ENCODE measurements at regions not wholly inside any gene's neighbourhood (a gene's known extent, or its start where the extent isn't known, plus 50 kb on each side); places are given as distances from the start of the nearest gene placed in this dataset.

DNA sequence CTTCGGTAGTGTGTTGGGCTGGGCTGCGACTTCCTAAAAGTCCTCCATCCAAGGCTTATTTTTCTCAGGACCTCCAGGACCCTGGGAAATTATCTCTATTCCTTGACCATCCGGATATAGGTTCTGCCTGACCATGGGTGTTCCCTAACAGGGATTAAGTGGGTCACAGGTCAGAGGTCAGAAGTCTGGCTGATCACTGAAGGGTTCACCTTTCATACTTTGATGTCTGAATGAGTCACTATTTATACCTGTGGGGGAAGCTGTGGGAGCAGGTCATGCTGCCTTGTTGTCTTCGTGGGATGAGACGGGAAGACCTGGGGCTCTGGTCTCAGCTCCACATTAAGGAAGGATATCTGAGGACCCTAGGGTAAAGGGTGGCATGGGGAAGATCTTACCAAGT, 65.0 kb upstream of the ETV3 start:
- H3K36me3 Mint-ChIP-seq (ENCODE audit: low read depth, unreplicated experiment) = peaks cover 3% of the 10 kb centered on the region
- no peaks in the 10 kb centered on the region for H3K9me3 ChIP-seq (ENCODE audit: insufficient read depth, low read depth, low read length)
- H4K20me1 ChIP-seq (ENCODE audit: insufficient read depth, low read length) = no peaks in the 10 kb centered on the region
- no peak overlapping the region for H3K4me3 ChIP-seq (ENCODE audit: insufficient read depth, low read depth, low read length)
- H3K36me3 ChIP-seq (ENCODE audit: insufficient read depth, low read length) = no peaks in the 10 kb centered on the region
- H3K4me1 ChIP-seq (ENCODE audit: insufficient read depth, low read length) = no peaks in the 10 kb centered on the region
- no peaks in the 10 kb centered on the region for H3K4me1 Mint-ChIP-seq (ENCODE audit: low read depth, unreplicated experiment)
- TF ChIP-seq, protein P1, sequence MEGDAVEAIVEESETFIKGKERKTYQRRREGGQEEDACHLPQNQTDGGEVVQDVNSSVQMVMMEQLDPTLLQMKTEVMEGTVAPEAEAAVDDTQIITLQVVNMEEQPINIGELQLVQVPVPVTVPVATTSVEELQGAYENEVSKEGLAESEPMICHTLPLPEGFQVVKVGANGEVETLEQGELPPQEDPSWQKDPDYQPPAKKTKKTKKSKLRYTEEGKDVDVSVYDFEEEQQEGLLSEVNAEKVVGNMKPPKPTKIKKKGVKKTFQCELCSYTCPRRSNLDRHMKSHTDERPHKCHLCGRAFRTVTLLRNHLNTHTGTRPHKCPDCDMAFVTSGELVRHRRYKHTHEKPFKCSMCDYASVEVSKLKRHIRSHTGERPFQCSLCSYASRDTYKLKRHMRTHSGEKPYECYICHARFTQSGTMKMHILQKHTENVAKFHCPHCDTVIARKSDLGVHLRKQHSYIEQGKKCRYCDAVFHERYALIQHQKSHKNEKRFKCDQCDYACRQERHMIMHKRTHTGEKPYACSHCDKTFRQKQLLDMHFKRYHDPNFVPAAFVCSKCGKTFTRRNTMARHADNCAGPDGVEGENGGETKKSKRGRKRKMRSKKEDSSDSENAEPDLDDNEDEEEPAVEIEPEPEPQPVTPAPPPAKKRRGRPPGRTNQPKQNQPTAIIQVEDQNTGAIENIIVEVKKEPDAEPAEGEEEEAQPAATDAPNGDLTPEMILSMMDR (IDR thresholded peaks at IDR 0.05; ENCODE audit: insufficient read depth, low read depth, low read length) = no peak
- TF ChIP-seq EZH2 (IDR thresholded peaks at IDR 0.05; ENCODE audit: insufficient read depth, low read length) = no peak
- no peaks in the 10 kb centered on the region for H3K79me2 ChIP-seq (ENCODE audit: insufficient read depth, low read length)
- FAIRE-seq (no peak), DNase-seq (ENCODE audit: low read depth) (no peak)
- no peak overlapping the region for H3K27ac ChIP-seq (ENCODE audit: low read depth, low read length)
- H3K27me3 Mint-ChIP-seq (ENCODE audit: low read depth, unreplicated experiment) = peaks cover 13% of the 10 kb centered on the region
- H3K4me2 ChIP-seq (ENCODE audit: low read length) = no peak overlapping the region
- no peak overlapping the region for H3K4me3 Mint-ChIP-seq (ENCODE audit: unreplicated experiment)
- H3K9ac ChIP-seq (ENCODE audit: low read length) = no peak overlapping the region
- H3K9me3 Mint-ChIP-seq (ENCODE audit: unreplicated experiment) = no peaks in the 10 kb centered on the region
- H2AFZ ChIP-seq (ENCODE audit: low read depth, low read length) = no peak overlapping the region
- no peak overlapping the region for H3K27ac Mint-ChIP-seq (ENCODE audit: unreplicated experiment)
- H3K27me3 ChIP-seq (ENCODE audit: insufficient read depth, low read length) = no peaks in the 10 kb centered on the region

GRCh38 chr1:157202331-157202730, 64.1 kb upstream of the ETV3 start:
- Histone ChIP-seq H3K27me3 (ENCODE audit: insufficient read depth, low read length) (no peaks in the 10 kb centered on the region), H3K27ac (ENCODE audit: low read depth, low read length) (no peak overlapping the region), H2AFZ (ENCODE audit: low read depth, low read length) (no peak overlapping the region), H3K4me3 (ENCODE audit: insufficient read depth, low read depth, low read length) (no peak overlapping the region), H3K36me3 (ENCODE audit: insufficient read depth, low read length) (no peaks in the 10 kb centered on the region), H3K9me3 (ENCODE audit: insufficient read depth, low read depth, low read length) (no peaks in the 10 kb centered on the region), H4K20me1 (ENCODE audit: insufficient read depth, low read length) (no peaks in the 10 kb centered on the region), H3K4me2 (ENCODE audit: low read length) (no peak overlapping the region), H3K79me2 (ENCODE audit: insufficient read depth, low read length) (no peaks in the 10 kb centered on the region), H3K4me1 (ENCODE audit: insufficient read depth, low read length) (no peaks in the 10 kb centered on the region), H3K9ac (ENCODE audit: low read length) (no peak overlapping the region)
- H3K9me3 Mint-ChIP-seq (ENCODE audit: unreplicated experiment) = no peaks in the 10 kb centered on the region
- TF ChIP-seq, protein P1 (IDR thresholded peaks at IDR 0.05; ENCODE audit: insufficient read depth, low read depth, low read length) = no peak
- TF ChIP-seq EZH2 (IDR thresholded peaks at IDR 0.05; ENCODE audit: insufficient read depth, low read length) = no peak
- peaks cover 13% of the 10 kb centered on the region for H3K27me3 Mint-ChIP-seq (ENCODE audit: low read depth, unreplicated experiment)
- FAIRE-seq (no peak), DNase-seq (ENCODE audit: low read depth) (no peak)
- H3K4me1 Mint-ChIP-seq (ENCODE audit: low read depth, unreplicated experiment) = no peaks in the 10 kb centered on the region
- H3K36me3 Mint-ChIP-seq (ENCODE audit: low read depth, unreplicated experiment) = peaks cover 3% of the 10 kb centered on the region
- H3K4me3 Mint-ChIP-seq (ENCODE audit: unreplicated experiment) = no peak overlapping the region
- H3K27ac Mint-ChIP-seq (ENCODE audit: unreplicated experiment) = no peak overlapping the region

DNA sequence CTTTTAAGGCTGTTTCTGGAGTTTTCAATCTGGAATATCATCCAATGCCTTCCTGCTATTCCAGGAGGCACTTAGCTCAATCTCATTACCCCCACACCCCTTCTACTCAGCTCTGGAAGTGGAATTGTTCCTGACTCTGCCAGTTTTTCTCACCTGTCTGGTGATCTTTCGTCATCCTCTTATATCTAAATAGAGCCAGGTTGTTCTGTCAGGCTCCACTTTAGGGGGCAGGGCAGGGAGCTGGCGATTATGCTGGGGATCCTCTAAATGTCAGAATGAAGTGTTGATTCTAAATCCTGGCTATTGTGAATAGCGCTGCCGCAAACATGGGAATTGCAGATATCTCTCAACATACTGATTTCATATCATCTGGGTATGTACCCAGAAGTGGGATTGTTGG, 63.6 kb upstream of the ETV3 start:
- no peaks in the 10 kb centered on the region for H3K4me1 Mint-ChIP-seq (ENCODE audit: low read depth, unreplicated experiment)
- H3K27me3 ChIP-seq (ENCODE audit: insufficient read depth, low read length) = peaks cover under 1% of the 10 kb centered on the region
- H3K27ac Mint-ChIP-seq (ENCODE audit: unreplicated experiment) = no peak overlapping the region
- no peak overlapping the region for H3K4me2 ChIP-seq (ENCODE audit: low read length)
- H3K4me1 ChIP-seq (ENCODE audit: insufficient read depth, low read length) = no peaks in the 10 kb centered on the region
- peaks cover 3% of the 10 kb centered on the region for H3K36me3 Mint-ChIP-seq (ENCODE audit: low read depth, unreplicated experiment)
- no peaks in the 10 kb centered on the region for H3K9me3 ChIP-seq (ENCODE audit: insufficient read depth, low read depth, low read length)
- H3K9me3 Mint-ChIP-seq (ENCODE audit: unreplicated experiment) = no peaks in the 10 kb centered on the region
- no peak for TF ChIP-seq EZH2 (IDR thresholded peaks at IDR 0.05; ENCODE audit: insufficient read depth, low read length)
- TF ChIP-seq, protein P1 (IDR thresholded peaks at IDR 0.05; ENCODE audit: insufficient read depth, low read depth, low read length) = no peak
- no peak overlapping the region for H2AFZ ChIP-seq (ENCODE audit: low read depth, low read length)
- H3K79me2 ChIP-seq (ENCODE audit: insufficient read depth, low read length) = no peaks in the 10 kb centered on the region
- no peak overlapping the region for H3K4me3 ChIP-seq (ENCODE audit: insufficient read depth, low read depth, low read length)
- peaks cover 13% of the 10 kb centered on the region for H3K27me3 Mint-ChIP-seq (ENCODE audit: low read depth, unreplicated experiment)
- no peak overlapping the region for H3K9ac ChIP-seq (ENCODE audit: low read length)
- H4K20me1 ChIP-seq (ENCODE audit: insufficient read depth, low read length) = no peaks in the 10 kb centered on the region
- H3K27ac ChIP-seq (ENCODE audit: low read depth, low read length) = no peak overlapping the region
- no peaks in the 10 kb centered on the region for H3K36me3 ChIP-seq (ENCODE audit: insufficient read depth, low read length)
- no peak overlapping the region for H3K4me3 Mint-ChIP-seq (ENCODE audit: unreplicated experiment)
- FAIRE-seq = no peak
- no peak for DNase-seq (ENCODE audit: low read depth)
